HCT116 (cell line): ENCODE measurements at regions not wholly inside any gene's neighbourhood (a gene's known extent, or its start where the extent isn't known, plus 50 kb on each side); places are given as distances from the start of the nearest gene placed in this dataset.
"Not testable (repeated sequence)": the region's sequence is repeated elsewhere in the genome, so short reads cannot be mapped to it uniquely, and the experiment has no call there.

Experiments used
- ATAC-seq: fragments of 200-7000 bp; cut with Tn5 transposase; 2 replicates; pipeline ENCODE4 v1.9.1; 2020; ENCODE audit warnings: mild to moderate bottlenecking, moderate library complexity
- BruUV-seq: library from RNA; stranded (reverse); fragments of 400-500 nt; replicated peaks from 2 replicates; lab custom pipeline; 2021; lab: Mats Ljungman, UMichigan
- CTCF ChIA-PET: fragments of 300-600 bp; sonication (Branson Sonifier 250); formaldehyde crosslinking; loops from one replicate; lab custom pipeline; 2021; ENCODE audit warnings: antibody characterized with exemption; lab: Charles Lee
- POLR2A ChIA-PET: fragments of 300-600, 350-600 bp; sonication (Branson Sonifier 250); formaldehyde crosslinking; loops from one replicate; lab custom pipeline; 2021; ENCODE audit warnings: antibody characterized with exemption; lab: Charles Lee
- RAD21 ChIA-PET, 2 experiments: fragments of 300-600 bp; sonication (Branson Sonifier 250); formaldehyde crosslinking; loops; one replicate each; lab custom pipeline; 2023; ENCODE audit warnings: low total read pairs in 2 of 2; ENCODE audit not compliant: uncharacterized antibody in 2 of 2, unreplicated experiment in 2 of 2, low non-redundant PET in 1 of 2; lab: Charles Lee
- DNase-seq: peaks from one replicate; pipeline ENCODE4 v3.0.0-alpha.2; 2010; ENCODE audit warnings: low read depth, low spot score
- H2AFZ ChIP-seq: fragments of 200-600 bp; shearing (Covaris generic), sonication (generic); 2 replicates; pipeline ENCODE4 v1.6.1; 2017; ENCODE audit warnings: low read depth, mixed run types, mixed read lengths, antibody characterized with exemption, low read length; ENCODE audit not compliant: poor library complexity, severe bottlenecking
- H3K27ac ChIP-seq: 2 replicates; pipeline ENCODE4 v1.5.1; 2012; ENCODE audit warnings: low read depth, low read length
- H3K27me3 ChIP-seq: fragments of 200-600 bp; sonication (generic); 2 replicates; pipeline ENCODE4 v1.6.1; 2016; ENCODE audit warnings: mixed run types, low read length, mixed read lengths; ENCODE audit not compliant: insufficient read depth
- H3K36me3 ChIP-seq, 2 experiments: fragments of 200-500 bp in 1 of 2; fragments of 200-600 bp in 1 of 2; sonication (Bioruptor generic) in 1 of 2; sonication (generic) in 1 of 2; 2 replicates each; pipeline versions ENCODE4 v1.5.1 to v1.6.1; 2014 to 2016; ENCODE audit warnings: low read length in 2 of 2, inconsistent platforms in 1 of 2, mixed read lengths in 1 of 2, mixed run types in 1 of 2; ENCODE audit not compliant: insufficient read depth in 2 of 2, control insufficient read depth in 1 of 2
- H3K4me1 ChIP-seq, 2 experiments: fragments of 200-600 bp in 1 of 2; sonication (generic) in 1 of 2; 2 replicates each; pipeline versions ENCODE4 v1.5.1 to v1.6.1; 2012 to 2017; ENCODE audit warnings: low read length in 2 of 2, inconsistent platforms in 1 of 2, mild to moderate bottlenecking in 1 of 2, mixed read lengths in 1 of 2, mixed run types in 1 of 2, moderate library complexity in 1 of 2; ENCODE audit not compliant: insufficient read depth in 2 of 2, control insufficient read depth in 1 of 2
- H3K4me2 ChIP-seq: fragments of 200-600 bp; sonication (generic); 2 replicates; pipeline ENCODE4 v1.6.1; 2017; ENCODE audit warnings: mixed run types, low read length, mixed read lengths
- H3K4me3 ChIP-seq, 2 experiments: fragments of 200-600 bp in 1 of 2; sonication (generic) in 1 of 2; replicated peaks in 1 of 2; 2 replicates each; pipeline ENCODE4 v1.5.1; 2011 to 2016; ENCODE audit warnings: low read length in 2 of 2, control low read depth in 1 of 2, low read depth in 1 of 2, mild to moderate bottlenecking in 1 of 2, mixed read lengths in 1 of 2, mixed run types in 1 of 2
- H3K79me2 ChIP-seq: fragments of 200-600 bp; sonication (generic); 2 replicates; pipeline ENCODE4 v1.6.1; 2017; ENCODE audit warnings: mild to moderate bottlenecking, mixed run types, low read length, moderate library complexity, mixed read lengths; ENCODE audit not compliant: insufficient read depth
- H3K9ac ChIP-seq: fragments of 200-600 bp; sonication (generic); 2 replicates; pipeline ENCODE4 v1.6.1; 2016; ENCODE audit warnings: low read length, mixed read lengths
- H3K9me2 ChIP-seq: fragments of 200-600 bp; sonication (generic), shearing (Covaris generic); 2 replicates; pipeline ENCODE4 v1.6.1; 2017; ENCODE audit warnings: mixed run types, mild to moderate bottlenecking, moderate library complexity; ENCODE audit not compliant: insufficient read depth
- H3K9me3 ChIP-seq, 2 experiments: fragments of 200-500 bp in 1 of 2; fragments of 200-600 bp in 1 of 2; sonication (Bioruptor generic) in 1 of 2; sonication (generic) in 1 of 2; 2 replicates each; pipeline ENCODE4 v1.6.1; 2014 to 2017; ENCODE audit warnings: low read length in 2 of 2, mixed read lengths in 2 of 2, inconsistent platforms in 1 of 2, low read depth in 1 of 2, mild to moderate bottlenecking in 1 of 2, mixed run types in 1 of 2, moderate library complexity in 1 of 2; ENCODE audit not compliant: control insufficient read depth in 1 of 2, insufficient read depth in 1 of 2
- H4K20me1 ChIP-seq: fragments of 200-600 bp; sonication (generic), shearing (Covaris generic); 2 replicates; pipeline ENCODE4 v1.6.1; 2017; ENCODE audit warnings: mixed run types, mild to moderate bottlenecking, moderate library complexity; ENCODE audit not compliant: insufficient read depth
- ATF3 ChIP-seq: IDR thresholded peaks from 2 replicates; pipeline ENCODE4 v1.6.1; 2012
- CBX3 ChIP-seq: IDR thresholded peaks from 2 replicates; pipeline ENCODE4 v1.6.1; 2012; ENCODE audit warnings: low read depth
- CEBPB ChIP-seq: IDR thresholded peaks from 2 replicates; pipeline ENCODE4 v1.6.1; 2012; ENCODE audit warnings: low read depth
- CTCF ChIP-seq, 3 experiments: fragments of 200-600 bp in 1 of 3; sonication (generic) in 1 of 3; IDR thresholded peaks in 2 of 3; conservative IDR thresholded peaks in 1 of 3; 2 replicates each; pipeline ENCODE4 v1.5.1; 2012 to 2017; ENCODE audit warnings: low read depth in 2 of 3, low read length in 2 of 3, antibody characterized with exemption in 1 of 3, borderline replicate concordance in 1 of 3, control low read depth in 1 of 3, mild to moderate bottlenecking in 1 of 3, mixed read lengths in 1 of 3, mixed run types in 1 of 3, moderate library complexity in 1 of 3; ENCODE audit not compliant: insufficient read depth in 1 of 3
- ELF1 ChIP-seq: IDR thresholded peaks from 2 replicates; pipeline ENCODE4 v1.6.1; 2012; ENCODE audit warnings: low read depth, borderline replicate concordance
- EZH2 ChIP-seq: fragments of 200-600 bp; sonication (generic); IDR thresholded peaks from 2 replicates; pipeline ENCODE4 v1.6.1; 2017; ENCODE audit warnings: antibody characterized with exemption, mixed run types
- EZH2phosphoT487 ChIP-seq: fragments of 200-600 bp; IDR thresholded peaks from 2 replicates; pipeline ENCODE4 v1.6.1; 2018; ENCODE audit warnings: antibody characterized with exemption, borderline replicate concordance
- FOSL1 ChIP-seq: IDR thresholded peaks from 2 replicates; pipeline ENCODE4 v1.6.1; 2012; ENCODE audit warnings: low read depth
- POLR2A ChIP-seq: IDR thresholded peaks from 2 replicates; pipeline ENCODE4 v1.7.0; 2011; ENCODE audit warnings: borderline replicate concordance; ENCODE audit not compliant: insufficient read depth, insufficient read length; ENCODE audit errors: extremely low read depth
- RAD21 ChIP-seq: IDR thresholded peaks from 2 replicates; pipeline ENCODE4 v1.6.1; 2012; ENCODE audit warnings: low read depth, mild to moderate bottlenecking
- SP1 ChIP-seq: IDR thresholded peaks from 2 replicates; pipeline ENCODE4 v1.6.1; 2012; ENCODE audit warnings: low read depth
- TCF7L2 ChIP-seq: IDR thresholded peaks from 2 replicates; pipeline ENCODE4 v1.7.0; 2011; ENCODE audit warnings: borderline replicate concordance, inconsistent platforms; ENCODE audit not compliant: insufficient read depth, insufficient read length; ENCODE audit errors: extremely low read depth
- YY1 ChIP-seq: IDR thresholded peaks from 2 replicates; pipeline ENCODE4 v1.6.1; 2011; ENCODE audit warnings: low read length, low read depth, moderate library complexity, mild to moderate bottlenecking; ENCODE audit not compliant: insufficient replicate concordance; ENCODE audit errors: extremely low read depth
- ZFX ChIP-seq: fragments of 450-650 bp; IDR thresholded peaks from 2 replicates; pipeline ENCODE4 v1.6.1; 2017
- ZNF274 ChIP-seq: fragments of 200-500 bp; sonication (Bioruptor generic); IDR thresholded peaks from 2 replicates; pipeline ENCODE4 v1.6.1; 2014; ENCODE audit warnings: mild to moderate bottlenecking, low read depth, low read length, inconsistent platforms
- intact Hi-C: fragments of 100-400 bp; cut with micrococcal nuclease; formaldehyde crosslinking; loops from 2 replicates; pipeline ENCODE4 v1.10.0; 2022

DNA sequence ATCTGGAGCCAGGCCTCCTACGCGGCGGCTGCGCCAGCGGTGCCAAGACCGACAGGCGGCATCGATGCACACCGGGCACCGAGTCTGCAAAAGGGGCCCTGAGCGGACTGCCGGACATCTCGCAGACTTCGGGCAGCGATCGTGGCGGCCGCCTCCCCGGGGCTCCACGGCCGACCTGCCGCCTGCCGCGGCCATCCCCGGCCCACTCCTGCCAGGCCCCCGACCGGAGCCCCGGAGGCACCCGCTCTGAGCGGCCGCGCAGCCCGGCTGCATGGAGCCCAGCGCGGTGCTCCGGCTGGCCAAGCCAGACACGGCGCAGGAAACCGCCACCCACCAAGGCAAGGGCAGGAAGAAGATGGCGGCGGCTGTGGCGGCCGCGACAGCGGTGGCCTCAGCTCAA lies 154.2 kb upstream of the KCTD7 start (continued):
- TF ChIP-seq CTCF (IDR thresholded peaks at IDR 0.05 in 2 of 3, conservative IDR thresholded peaks at IDR 0.05 in 1 of 3; ENCODE audit: borderline replicate concordance in 1 of 3, insufficient read depth in 1 of 3, low read depth in 2 of 3, low read length in 2 of 3) (no peak), CBX3 (no peak), ATF3 (no peak), CEBPB (no peak), EZH2 (no peak), YY1 (no peak), RAD21 (no peak), POLR2A (no peak), ELF1 (no peak), SP1 (no peak), FOSL1 (no peak), TCF7L2 (no peak), EZH2phosphoT487 (no peak), ZFX (no peak), ZNF274 (no peak)

- RAD21 ChIA-PET, H3K4me1 ChIP-seq, H3K27ac ChIP-seq, H2AFZ ChIP-seq, H3K36me3 ChIP-seq, BruUV-seq, H3K79me2 ChIP-seq, CTCF ChIA-PET, H3K9me3 ChIP-seq, H3K4me2 ChIP-seq, intact Hi-C loops, H4K20me1 ChIP-seq, H3K4me3 ChIP-seq, H3K27me3 ChIP-seq, POLR2A ChIA-PET, DNase-seq, ATAC-seq, H3K9ac ChIP-seq, H3K9me2 ChIP-seq: not testable (repeated sequence)
Measured at GRCh38 chr7:66476056-66476455, 152.6 kb upstream of the KCTD7 start.

- H3K79me2 ChIP-seq, CTCF ChIA-PET, H3K4me3 ChIP-seq, ATAC-seq, H3K4me1 ChIP-seq, POLR2A ChIA-PET, H4K20me1 ChIP-seq, H3K4me2 ChIP-seq, RAD21 ChIA-PET, DNase-seq, H3K36me3 ChIP-seq, H3K27ac ChIP-seq, H3K27me3 ChIP-seq, intact Hi-C loops, H3K9me2 ChIP-seq, H3K9ac ChIP-seq, BruUV-seq, H2AFZ ChIP-seq, H3K9me3 ChIP-seq: not testable (repeated sequence)
Measured at GRCh38 chr7:66477822-66478397, 150.8 kb upstream of the KCTD7 start.
